Neural progenitor cell (in vitro differentiated cells): ENCODE measurements at regions not wholly inside any gene's neighbourhood (a gene's known extent, or its start where the extent isn't known, plus 50 kb on each side); places are given as distances from the start of the nearest gene placed in this dataset.

Experiments
- EZH2 ChIP-seq: fragments of 200-600 bp; sonication (generic); IDR thresholded peaks from 2 replicates; pipeline ENCODE4 v1.6.1; 2017; ENCODE audit warnings: antibody characterized with exemption, mild to moderate bottlenecking, moderate library complexity
- TF ChIP-seq, protein P1 (sequence below): fragments of 200-600 bp; sonication (generic); IDR thresholded peaks from 2 replicates; pipeline ENCODE4 v1.5.1; 2017; ENCODE audit warnings: antibody characterized with exemption, mild to moderate bottlenecking

- TF ChIP-seq, protein P1, sequence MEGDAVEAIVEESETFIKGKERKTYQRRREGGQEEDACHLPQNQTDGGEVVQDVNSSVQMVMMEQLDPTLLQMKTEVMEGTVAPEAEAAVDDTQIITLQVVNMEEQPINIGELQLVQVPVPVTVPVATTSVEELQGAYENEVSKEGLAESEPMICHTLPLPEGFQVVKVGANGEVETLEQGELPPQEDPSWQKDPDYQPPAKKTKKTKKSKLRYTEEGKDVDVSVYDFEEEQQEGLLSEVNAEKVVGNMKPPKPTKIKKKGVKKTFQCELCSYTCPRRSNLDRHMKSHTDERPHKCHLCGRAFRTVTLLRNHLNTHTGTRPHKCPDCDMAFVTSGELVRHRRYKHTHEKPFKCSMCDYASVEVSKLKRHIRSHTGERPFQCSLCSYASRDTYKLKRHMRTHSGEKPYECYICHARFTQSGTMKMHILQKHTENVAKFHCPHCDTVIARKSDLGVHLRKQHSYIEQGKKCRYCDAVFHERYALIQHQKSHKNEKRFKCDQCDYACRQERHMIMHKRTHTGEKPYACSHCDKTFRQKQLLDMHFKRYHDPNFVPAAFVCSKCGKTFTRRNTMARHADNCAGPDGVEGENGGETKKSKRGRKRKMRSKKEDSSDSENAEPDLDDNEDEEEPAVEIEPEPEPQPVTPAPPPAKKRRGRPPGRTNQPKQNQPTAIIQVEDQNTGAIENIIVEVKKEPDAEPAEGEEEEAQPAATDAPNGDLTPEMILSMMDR = no peak
- TF ChIP-seq EZH2 = no peak
Observed at GRCh38 chr15:66864086-66864830, 162.2 kb downstream of the SMAD6 start.
